ENCODE measurements at regions not wholly inside any gene's neighbourhood (a gene's known extent, or its start where the extent isn't known, plus 50 kb on each side); places are given as distances from the start of the nearest gene placed in this dataset.

GRCh38 chr16:86038926-86039310 is 140.0 kb downstream of the IRF8 start:
- intact Hi-C loops (cut with DNase I; ENCODE audit: low total_unique reads) = no loop called here
- no peak overlapping the region for H3K4me3 ChIP-seq (ENCODE audit: low read depth, poor library complexity, severe bottlenecking)
- WGBS, 2 donors = 27 to 33% methylated on average over 13 of the region's 13 CpGs
- DNase-seq (ENCODE audit: low spot score in 2 of 2) = no peak
- TF ChIP-seq CTCF (IDR thresholded peaks at IDR 0.05) (no peak), POLR2A (IDR thresholded peaks at IDR 0.05) (no peak)

GRCh38 chr16:86039606-86040005 is 140.6 kb downstream of the IRF8 start:
- H3K4me3 ChIP-seq (ENCODE audit: low read depth, poor library complexity, severe bottlenecking) = no peak overlapping the region
- 70 to 83% methylated on average over 11 to 12 of the region's 12 CpGs for WGBS, 2 donors
- TF ChIP-seq CTCF (IDR thresholded peaks at IDR 0.05) = no peak
- no peak for TF ChIP-seq POLR2A (IDR thresholded peaks at IDR 0.05)
- intact Hi-C loops (cut with DNase I; ENCODE audit: low total_unique reads) = no loop called here
- DNase-seq (ENCODE audit: low spot score in 2 of 2) = no peak

GRCh38 chr16:86040496-86040895 is 141.5 kb downstream of the IRF8 start:
- no peak for TF ChIP-seq CTCF (IDR thresholded peaks at IDR 0.05)
- no peak for TF ChIP-seq POLR2A (IDR thresholded peaks at IDR 0.05)
- WGBS, 2 donors = 79 to 80% methylated on average over 15 to 17 of the region's 17 CpGs
- no peak for DNase-seq (ENCODE audit: low spot score in 2 of 2)

GRCh38 chr16:86041215-86041614 is 142.3 kb downstream of the IRF8 start:
- intact Hi-C loops (cut with DNase I; ENCODE audit: low total_unique reads) = no loop called here
- DNase-seq (ENCODE audit: low spot score in 2 of 2) = no peak
- H3K4me3 ChIP-seq (ENCODE audit: low read depth, poor library complexity, severe bottlenecking) = no peak overlapping the region
- WGBS, 2 donors = 80 to 84% methylated on average over 11 of the region's 11 CpGs
- TF ChIP-seq POLR2A (IDR thresholded peaks at IDR 0.05) = no peak
- no peak for TF ChIP-seq CTCF (IDR thresholded peaks at IDR 0.05)

More at GRCh38 chr16:86040496-86040895, 141.5 kb downstream of the IRF8 start:
- no peak overlapping the region for H3K4me3 ChIP-seq (ENCODE audit: low read depth, poor library complexity, severe bottlenecking)
- intact Hi-C loops (cut with DNase I; ENCODE audit: low total_unique reads) = no loop called here

- DNase-seq (ENCODE audit: low spot score in 2 of 2) = no peak
- no peak overlapping the region for H3K4me3 ChIP-seq (ENCODE audit: low read depth, poor library complexity, severe bottlenecking)
- TF ChIP-seq POLR2A (IDR thresholded peaks at IDR 0.05) (no peak), CTCF (IDR thresholded peaks at IDR 0.05) (no peak)
- intact Hi-C loops (cut with DNase I; ENCODE audit: low total_unique reads) = no loop called here
- 42 to 73% methylated on average over 4 of the region's 4 CpGs for WGBS, 2 donors
These were observed 142.8 kb downstream of the IRF8 start for GRCh38 chr16:86041807-86042206.

GRCh38 chr16:86042393-86042792 is 143.4 kb downstream of the IRF8 start:
- intact Hi-C loops (cut with DNase I; ENCODE audit: low total_unique reads) = no loop called here
- no peak for DNase-seq (ENCODE audit: low spot score in 2 of 2)
- no peak overlapping the region for H3K4me3 ChIP-seq (ENCODE audit: low read depth, poor library complexity, severe bottlenecking)
- TF ChIP-seq POLR2A (IDR thresholded peaks at IDR 0.05) (no peak), CTCF (IDR thresholded peaks at IDR 0.05) (no peak)
- 42 to 47% methylated on average over 9 of the region's 9 CpGs for WGBS, 2 donors

All from lower leg skin (tissue), 4 donors.